ENCODE measurements at regions not wholly inside any gene's neighbourhood (a gene's known extent, or its start where the extent isn't known, plus 50 kb on each side); places are given as distances from the start of the nearest gene placed in this dataset.
A peak's percentile ranks its signal among the peaks of the same experiment; 100 is the strongest.

DNA sequence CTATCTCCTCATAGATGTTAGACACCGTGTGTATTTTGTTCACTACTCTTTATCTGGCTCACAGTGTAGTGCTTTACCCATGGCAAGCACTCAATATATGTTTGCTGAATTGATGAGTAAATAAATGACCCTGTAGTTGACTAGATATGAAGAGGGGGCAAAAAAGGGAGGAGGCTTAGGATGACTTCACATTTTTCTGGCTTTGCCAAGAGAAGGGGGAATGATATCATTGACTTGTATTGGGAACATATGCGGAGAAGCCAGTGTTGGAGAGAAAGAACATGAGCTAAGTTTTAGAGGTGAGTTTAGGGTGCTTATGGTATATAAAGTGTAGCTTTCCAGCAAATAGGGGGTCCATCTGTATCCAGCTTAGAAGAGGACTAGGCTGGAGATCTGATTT lies 145.5 kb downstream of the TENT5C start:
- Histone ChIP-seq H3K27me3 (ENCODE audit: control insufficient read depth in 3 of 3, insufficient read depth in 3 of 3, low read length in 3 of 3) (no peaks in the 10 kb centered on the region), H3K4me3 (ENCODE audit: low read length in 3 of 3) (no peak overlapping the region), H3K36me3 (ENCODE audit: control insufficient read depth in 3 of 3, insufficient read depth in 3 of 3, low read length in 3 of 3) (no peaks in the 10 kb centered on the region), H3K9ac (ENCODE audit: low read depth in 1 of 3, low read length in 3 of 3) (no peak overlapping the region), H3K9me3 (ENCODE audit: control insufficient read depth in 3 of 3, low read length in 3 of 3) (no peaks in the 10 kb centered on the region), H3K27ac (ENCODE audit: low read depth, low read length) (no peak overlapping the region), H3K4me1 (ENCODE audit: control insufficient read depth in 3 of 3, insufficient read depth in 3 of 3, low read length in 3 of 3) (peaks cover 3 to 6% (median 5%) of the 10 kb centered on the region in 3 donors)

DNA sequence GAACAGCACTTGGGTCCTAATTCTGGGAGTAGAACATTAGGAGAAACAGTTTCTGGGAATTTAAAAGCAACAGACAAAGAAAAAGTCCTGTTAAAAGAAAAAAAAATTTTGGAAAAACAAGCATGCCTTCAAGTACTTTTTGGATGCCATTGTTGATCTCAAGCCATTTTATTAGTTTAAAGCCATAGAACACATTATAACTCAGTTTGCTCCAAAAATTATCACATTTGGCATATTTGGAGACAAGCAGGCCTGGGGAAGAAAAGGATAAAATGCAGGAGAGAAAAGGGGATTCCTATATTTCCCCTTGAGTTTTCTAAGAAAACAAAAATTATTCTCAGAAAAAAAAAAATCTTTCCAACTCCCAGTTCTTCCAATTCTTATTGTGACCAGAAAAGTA lies 146.8 kb downstream of the TENT5C start:
- Histone ChIP-seq H3K36me3 (ENCODE audit: control insufficient read depth in 3 of 3, insufficient read depth in 3 of 3, low read length in 3 of 3) (no peaks in the 10 kb centered on the region), H3K4me3 (ENCODE audit: low read length in 3 of 3) (no peak overlapping the region), H3K9ac (ENCODE audit: low read depth in 1 of 3, low read length in 3 of 3) (no peak overlapping the region), H3K27me3 (ENCODE audit: control insufficient read depth in 3 of 3, insufficient read depth in 3 of 3, low read length in 3 of 3) (no peaks in the 10 kb centered on the region), H3K9me3 (ENCODE audit: control insufficient read depth in 3 of 3, low read length in 3 of 3) (no peaks in the 10 kb centered on the region), H3K27ac (ENCODE audit: low read depth, low read length) (no peak overlapping the region), H3K4me1 (ENCODE audit: control insufficient read depth in 3 of 3, insufficient read depth in 3 of 3, low read length in 3 of 3) (peaks cover 3 to 6% (median 5%) of the 10 kb centered on the region in 3 donors)

DNA sequence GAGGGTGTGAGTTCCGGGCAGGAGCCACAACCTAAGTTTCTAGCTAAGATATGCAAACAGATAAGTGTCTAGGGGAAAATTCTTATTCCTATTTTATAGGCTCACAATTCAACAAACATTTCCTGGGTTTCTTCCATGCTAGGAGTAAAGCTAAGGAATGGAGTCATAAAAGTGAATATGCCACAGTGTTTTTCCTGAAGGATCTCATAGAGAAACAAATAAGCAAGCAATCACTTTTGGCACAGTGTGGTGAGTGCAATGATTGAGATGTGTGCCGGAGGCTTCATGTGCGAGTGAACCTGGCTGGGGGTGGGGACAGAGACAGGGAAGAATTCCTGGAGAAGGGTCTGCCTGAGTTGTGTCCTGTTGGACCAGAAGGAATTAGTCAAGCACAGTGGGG lies 147.4 kb downstream of the TENT5C start:
- Histone ChIP-seq H3K27me3 (ENCODE audit: control insufficient read depth in 3 of 3, insufficient read depth in 3 of 3, low read length in 3 of 3) (no peaks in the 10 kb centered on the region), H3K9me3 (ENCODE audit: control insufficient read depth in 3 of 3, low read length in 3 of 3) (no peaks in the 10 kb centered on the region), H3K4me1 (ENCODE audit: control insufficient read depth in 3 of 3, insufficient read depth in 3 of 3, low read length in 3 of 3) (peaks cover 3 to 6% (median 5%) of the 10 kb centered on the region in 3 donors), H3K27ac (ENCODE audit: low read depth, low read length) (no peak overlapping the region), H3K4me3 (ENCODE audit: low read length in 3 of 3) (no peak overlapping the region), H3K36me3 (ENCODE audit: control insufficient read depth in 3 of 3, insufficient read depth in 3 of 3, low read length in 3 of 3) (no peaks in the 10 kb centered on the region), H3K9ac (ENCODE audit: low read depth in 1 of 3, low read length in 3 of 3) (no peak overlapping the region)

DNA sequence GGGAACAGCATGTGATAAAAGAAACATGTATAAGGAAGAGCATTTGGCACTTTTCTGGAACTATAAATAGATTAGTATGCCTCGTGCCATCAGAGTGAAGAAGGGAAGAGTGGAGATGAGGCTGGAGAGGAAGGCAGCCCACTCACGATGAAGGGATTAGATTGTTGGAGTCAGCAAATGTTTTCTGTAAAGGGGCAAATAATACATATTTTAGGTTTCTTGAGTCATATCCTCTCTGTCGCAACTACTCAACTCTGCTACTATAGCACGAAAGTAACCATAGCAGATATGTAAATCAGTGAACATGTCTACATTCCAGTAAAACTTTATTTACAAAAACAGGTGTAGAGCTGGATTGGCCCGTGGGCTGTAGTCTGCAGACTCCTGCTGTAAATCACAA lies 147.8 kb downstream of the TENT5C start:
- no peaks in the 10 kb centered on the region for H3K36me3 ChIP-seq (ENCODE audit: control insufficient read depth in 3 of 3, insufficient read depth in 3 of 3, low read length in 3 of 3)
- H3K9me3 ChIP-seq (ENCODE audit: control insufficient read depth in 3 of 3, low read length in 3 of 3) = no peaks in the 10 kb centered on the region
- H3K9ac ChIP-seq (ENCODE audit: low read depth in 1 of 3, low read length in 3 of 3) = peak overlapping the region in 2 of 3 donors; percentile 42 to 73
- peaks cover 7 to 10% (median 7%) of the 10 kb centered on the region in 3 donors for H3K4me1 ChIP-seq (ENCODE audit: control insufficient read depth in 3 of 3, insufficient read depth in 3 of 3, low read length in 3 of 3)
- H3K27ac ChIP-seq (ENCODE audit: low read depth, low read length) = no peak overlapping the region
- no peaks in the 10 kb centered on the region for H3K27me3 ChIP-seq (ENCODE audit: control insufficient read depth in 3 of 3, insufficient read depth in 3 of 3, low read length in 3 of 3)
- H3K4me3 ChIP-seq (ENCODE audit: low read length in 3 of 3) = peak overlapping the region; percentile 64 to 68 (median 64)

DNA sequence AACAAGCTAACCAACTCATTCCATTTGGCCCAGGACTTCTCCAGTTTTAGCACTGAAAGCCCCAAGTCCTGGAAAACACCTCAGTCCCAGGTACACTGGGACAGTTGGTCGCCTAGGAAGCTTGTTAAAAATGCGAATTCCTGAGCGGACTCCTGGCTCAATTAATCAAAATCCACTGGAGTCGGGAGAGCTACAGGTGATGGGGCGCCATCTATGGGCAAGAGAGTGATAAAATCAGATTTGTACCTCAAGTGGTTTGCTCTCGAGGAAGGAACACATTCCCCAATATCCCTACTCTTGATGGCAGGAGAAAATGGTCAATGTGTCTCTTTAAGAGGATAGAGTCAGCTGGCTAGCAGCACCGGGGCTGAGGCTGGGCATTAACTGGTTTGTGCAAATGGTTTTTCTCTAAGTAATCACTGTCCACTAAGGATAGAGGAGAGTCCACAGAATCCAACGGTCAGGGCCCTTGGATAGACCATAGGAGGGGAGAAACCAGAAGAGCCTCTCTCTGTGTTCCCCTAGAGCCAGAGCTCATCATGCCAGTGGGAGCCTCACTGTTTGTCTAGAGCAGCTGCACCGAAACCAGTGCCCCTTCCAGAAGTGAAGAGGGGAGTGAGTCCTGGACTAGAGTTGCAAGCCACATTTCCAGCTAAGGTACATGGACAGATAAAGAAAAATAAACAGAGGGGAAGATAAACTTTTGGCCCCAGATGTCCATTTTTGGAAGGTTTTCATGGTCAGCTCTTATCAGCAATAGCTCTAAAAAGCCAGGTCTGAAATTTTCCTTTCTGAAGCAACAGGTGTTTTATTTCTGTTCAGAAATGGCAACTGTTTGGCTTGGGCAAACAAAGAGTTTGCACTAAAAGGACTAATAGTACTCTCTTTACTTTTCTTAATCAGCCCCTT lies 148.5 kb downstream of the TENT5C start:
- Histone ChIP-seq H3K4me3 (ENCODE audit: low read length in 3 of 3) (peak overlapping the region; percentile 64 to 68 (median 64)), H3K9ac (ENCODE audit: low read depth in 1 of 3, low read length in 3 of 3) (peak overlapping the region in 2 of 3 donors; percentile 42 to 73), H3K27me3 (ENCODE audit: control insufficient read depth in 3 of 3, insufficient read depth in 3 of 3, low read length in 3 of 3) (no peaks in the 10 kb centered on the region)

DNA sequence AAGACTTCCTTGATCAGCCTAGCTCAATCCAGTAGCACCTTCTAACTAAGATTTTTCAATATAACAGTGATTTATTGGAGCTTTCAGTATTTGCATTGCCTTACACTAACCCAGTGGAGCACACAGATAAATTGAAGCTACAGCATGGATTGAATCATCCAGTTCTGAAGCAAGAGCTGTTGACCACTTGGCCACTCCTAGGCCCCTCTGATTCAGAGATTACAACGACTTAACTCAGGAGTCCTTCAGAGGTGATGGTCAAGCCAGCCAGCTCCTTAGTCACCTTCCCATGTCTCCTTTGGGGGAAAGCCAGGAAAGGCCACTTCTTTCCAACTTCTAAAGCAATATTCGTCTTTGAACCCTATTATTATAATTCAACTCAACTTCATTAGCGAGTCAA lies 151.8 kb downstream of the TENT5C start:
- no peak overlapping the region for H3K9ac ChIP-seq (ENCODE audit: low read depth in 1 of 3, low read length in 3 of 3)
- peaks cover 7 to 15% (median 13%) of the 10 kb centered on the region in 3 donors for H3K4me1 ChIP-seq (ENCODE audit: control insufficient read depth in 3 of 3, insufficient read depth in 3 of 3, low read length in 3 of 3)
- no peaks in the 10 kb centered on the region for H3K27me3 ChIP-seq (ENCODE audit: control insufficient read depth in 3 of 3, insufficient read depth in 3 of 3, low read length in 3 of 3)
- no peak overlapping the region for H3K4me3 ChIP-seq (ENCODE audit: low read length in 3 of 3)
- no peaks in the 10 kb centered on the region for H3K9me3 ChIP-seq (ENCODE audit: control insufficient read depth in 3 of 3, low read length in 3 of 3)
- H3K27ac ChIP-seq (ENCODE audit: low read depth, low read length) = no peak overlapping the region
- no peaks in the 10 kb centered on the region for H3K36me3 ChIP-seq (ENCODE audit: control insufficient read depth in 3 of 3, insufficient read depth in 3 of 3, low read length in 3 of 3)

More for the DNA sequence above, 148.5 kb downstream of the TENT5C start:
- Histone ChIP-seq H3K4me1 (ENCODE audit: control insufficient read depth in 3 of 3, insufficient read depth in 3 of 3, low read length in 3 of 3) (peaks cover 10 to 15% (median 13%) of the 10 kb centered on the region in 3 donors), H3K36me3 (ENCODE audit: control insufficient read depth in 3 of 3, insufficient read depth in 3 of 3, low read length in 3 of 3) (no peaks in the 10 kb centered on the region), H3K27ac (ENCODE audit: low read depth, low read length) (no peak overlapping the region), H3K9me3 (ENCODE audit: control insufficient read depth in 3 of 3, low read length in 3 of 3) (no peaks in the 10 kb centered on the region)

DNA sequence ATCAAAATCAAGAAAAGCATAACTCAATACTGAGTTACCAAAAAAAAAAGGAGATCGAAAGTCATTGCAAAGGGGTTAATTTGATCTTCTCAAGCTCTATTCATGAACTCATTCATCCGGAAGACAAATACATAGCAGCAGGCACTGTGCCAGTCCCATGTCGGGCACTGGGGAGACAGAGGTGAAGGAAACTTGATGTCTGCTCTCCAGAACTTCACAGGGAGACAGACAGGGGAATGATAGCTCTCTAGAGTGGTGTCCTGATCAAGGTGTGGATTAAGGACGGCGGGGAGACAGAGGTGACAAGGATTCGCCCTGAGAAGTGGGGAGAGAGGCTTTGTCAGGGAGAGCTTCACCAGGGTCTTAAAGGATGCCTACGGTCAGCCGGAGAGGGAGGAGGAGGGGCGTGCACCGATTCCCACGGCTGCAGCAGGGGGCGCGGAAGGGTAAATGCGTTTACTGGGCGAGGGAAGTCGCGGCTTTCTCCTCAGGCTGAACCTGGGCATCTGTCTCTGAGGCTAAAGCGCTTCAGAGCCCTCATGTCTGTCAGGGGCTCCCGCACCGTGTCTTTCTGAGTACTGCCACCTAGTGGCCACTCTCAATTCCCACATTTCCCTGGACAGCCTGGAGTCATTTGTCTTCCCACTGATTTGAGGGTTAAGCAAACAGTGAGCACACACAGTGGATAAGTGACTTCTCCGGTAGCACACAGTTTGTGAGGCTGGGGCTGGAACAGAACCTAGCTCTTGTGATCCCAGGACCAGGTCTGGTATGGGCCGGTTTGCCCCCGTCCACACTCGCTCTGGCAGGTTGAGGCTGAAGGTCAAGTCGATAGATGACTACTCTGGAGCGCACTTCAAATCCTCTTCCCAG lies 152.8 kb downstream of the TENT5C start:
- no peak overlapping the region for H3K27ac ChIP-seq (ENCODE audit: low read depth, low read length)
- H3K4me1 ChIP-seq (ENCODE audit: control insufficient read depth in 3 of 3, insufficient read depth in 3 of 3, low read length in 3 of 3) = peaks cover 7 to 13% (median 11%) of the 10 kb centered on the region in 3 donors
- peak overlapping the region; percentile 67 to 83 (median 82) for H3K4me3 ChIP-seq (ENCODE audit: low read length in 3 of 3)
- H3K36me3 ChIP-seq (ENCODE audit: control insufficient read depth in 3 of 3, insufficient read depth in 3 of 3, low read length in 3 of 3) = no peaks in the 10 kb centered on the region
- H3K9me3 ChIP-seq (ENCODE audit: control insufficient read depth in 3 of 3, low read length in 3 of 3) = no peaks in the 10 kb centered on the region
- H3K27me3 ChIP-seq (ENCODE audit: control insufficient read depth in 3 of 3, insufficient read depth in 3 of 3, low read length in 3 of 3) = no peaks in the 10 kb centered on the region
- peak overlapping the region; percentile 59 to 80 (median 75) for H3K9ac ChIP-seq (ENCODE audit: low read depth in 1 of 3, low read length in 3 of 3)

DNA sequence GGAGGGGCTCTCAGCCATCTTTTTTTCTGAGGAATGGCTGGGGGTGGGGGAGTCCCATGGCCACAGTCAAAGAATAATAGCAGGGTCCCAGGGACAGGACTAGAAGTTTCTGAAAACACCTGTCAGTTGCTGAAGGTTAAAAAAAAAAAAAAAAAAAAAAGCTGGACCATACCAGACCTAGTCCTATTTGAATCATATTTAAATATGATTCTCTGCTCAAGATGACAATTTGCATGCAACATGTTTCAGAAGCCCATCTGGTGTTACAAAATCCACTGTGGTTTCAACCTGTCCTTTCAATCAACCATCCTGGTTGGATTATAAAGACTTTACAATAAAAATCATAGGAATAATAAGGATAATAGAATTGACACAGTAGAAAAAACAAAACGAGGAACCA lies 153.7 kb downstream of the TENT5C start:
- peaks cover 7 to 10% (median 8%) of the 10 kb centered on the region in 3 donors for H3K4me1 ChIP-seq (ENCODE audit: control insufficient read depth in 3 of 3, insufficient read depth in 3 of 3, low read length in 3 of 3)
- H3K36me3 ChIP-seq (ENCODE audit: control insufficient read depth in 3 of 3, insufficient read depth in 3 of 3, low read length in 3 of 3) = no peaks in the 10 kb centered on the region
- no peak overlapping the region for H3K9ac ChIP-seq (ENCODE audit: low read depth in 1 of 3, low read length in 3 of 3)

DNA sequence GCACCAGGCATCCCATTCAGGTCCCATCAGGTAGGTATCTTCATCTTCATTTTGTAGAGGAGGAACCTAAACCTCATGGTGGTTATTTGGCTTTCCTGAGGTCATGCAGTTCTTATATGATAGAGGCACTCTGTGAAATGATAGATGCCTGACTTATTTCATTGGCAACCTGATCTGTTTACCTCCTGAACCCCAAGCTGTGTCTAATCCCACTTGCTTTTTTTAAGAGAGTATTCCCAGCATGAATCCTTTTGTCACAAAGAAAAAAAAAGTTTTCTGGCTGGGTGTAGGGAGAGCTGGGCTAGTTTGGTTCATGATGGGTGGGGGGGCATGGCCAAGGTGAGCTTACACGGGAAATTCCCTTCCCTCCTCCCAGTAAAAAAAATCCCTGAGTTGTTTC lies 154.2 kb downstream of the TENT5C start:
- Histone ChIP-seq H3K4me3 (ENCODE audit: low read length in 3 of 3) (no peak overlapping the region), H3K4me1 (ENCODE audit: control insufficient read depth in 3 of 3, insufficient read depth in 3 of 3, low read length in 3 of 3) (peaks cover 7 to 10% (median 8%) of the 10 kb centered on the region in 3 donors), H3K9me3 (ENCODE audit: control insufficient read depth in 3 of 3, low read length in 3 of 3) (no peaks in the 10 kb centered on the region), H3K27me3 (ENCODE audit: control insufficient read depth in 3 of 3, insufficient read depth in 3 of 3, low read length in 3 of 3) (no peaks in the 10 kb centered on the region), H3K9ac (ENCODE audit: low read depth in 1 of 3, low read length in 3 of 3) (no peak overlapping the region), H3K27ac (ENCODE audit: low read depth, low read length) (no peak overlapping the region), H3K36me3 (ENCODE audit: control insufficient read depth in 3 of 3, insufficient read depth in 3 of 3, low read length in 3 of 3) (no peaks in the 10 kb centered on the region)

More for the DNA sequence above, 153.7 kb downstream of the TENT5C start:
- Histone ChIP-seq H3K9me3 (ENCODE audit: control insufficient read depth in 3 of 3, low read length in 3 of 3) (no peaks in the 10 kb centered on the region), H3K4me3 (ENCODE audit: low read length in 3 of 3) (no peak overlapping the region), H3K27ac (ENCODE audit: low read depth, low read length) (no peak overlapping the region), H3K27me3 (ENCODE audit: control insufficient read depth in 3 of 3, insufficient read depth in 3 of 3, low read length in 3 of 3) (no peaks in the 10 kb centered on the region)
